HG03159 (cell line): ENCODE measurements at regions not wholly inside any gene's neighbourhood (a gene's known extent, or its start where the extent isn't known, plus 50 kb on each side); places are given as distances from the start of the nearest gene placed in this dataset.

Experiments
- ATAC-seq: cut with Tn5 transposase; IDR thresholded peaks from one replicate; pipeline ENCODE4 v1.9.1; 2021; ENCODE audit warnings: mild to moderate bottlenecking, moderate library complexity; ENCODE audit not compliant: unreplicated experiment

DNA sequence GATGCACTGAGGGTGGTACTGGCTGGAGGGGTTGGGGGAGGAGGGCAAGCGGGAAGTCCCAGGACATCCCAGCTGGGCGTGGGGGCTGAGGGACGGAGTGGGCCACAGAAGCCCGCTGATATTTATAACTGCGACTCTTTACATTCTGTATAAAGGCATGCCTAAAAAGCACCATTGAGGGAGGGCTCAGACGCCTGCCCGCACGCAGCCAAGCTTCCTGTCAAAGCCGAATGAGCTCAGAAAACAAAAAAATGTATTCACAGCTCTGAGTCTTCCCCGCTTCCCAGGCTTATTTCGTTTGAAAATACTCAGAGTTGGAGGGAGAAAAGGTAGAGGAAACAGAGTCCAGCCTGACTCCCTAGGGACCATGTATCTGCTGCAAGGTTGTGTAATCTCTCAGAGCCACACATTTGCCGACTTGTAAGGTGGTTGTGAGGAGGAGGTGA lies 170.1 kb upstream of the HAAO start:
- ATAC-seq, result no peak

DNA sequence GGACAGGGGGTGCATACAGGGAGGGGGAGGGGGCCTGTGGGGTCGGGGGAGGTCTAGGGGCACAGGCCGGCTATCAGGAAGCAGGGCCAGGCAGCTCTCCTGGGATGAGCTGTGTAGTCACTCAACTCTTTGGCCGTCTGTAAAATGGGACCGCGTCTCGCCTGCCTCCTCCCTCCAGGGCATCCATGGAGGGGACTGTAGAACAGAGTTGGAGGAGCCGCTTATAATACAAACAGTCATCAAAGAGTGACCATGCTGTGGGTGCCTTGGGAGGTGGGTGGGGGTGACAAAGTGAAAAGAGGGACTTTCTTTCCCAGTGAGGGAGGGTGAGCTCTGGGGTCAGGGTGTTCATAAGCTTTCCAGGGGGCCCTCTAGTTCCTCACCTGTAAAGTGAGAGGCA lies 169.6 kb upstream of the HAAO start:
- ATAC-seq, result no peak

DNA sequence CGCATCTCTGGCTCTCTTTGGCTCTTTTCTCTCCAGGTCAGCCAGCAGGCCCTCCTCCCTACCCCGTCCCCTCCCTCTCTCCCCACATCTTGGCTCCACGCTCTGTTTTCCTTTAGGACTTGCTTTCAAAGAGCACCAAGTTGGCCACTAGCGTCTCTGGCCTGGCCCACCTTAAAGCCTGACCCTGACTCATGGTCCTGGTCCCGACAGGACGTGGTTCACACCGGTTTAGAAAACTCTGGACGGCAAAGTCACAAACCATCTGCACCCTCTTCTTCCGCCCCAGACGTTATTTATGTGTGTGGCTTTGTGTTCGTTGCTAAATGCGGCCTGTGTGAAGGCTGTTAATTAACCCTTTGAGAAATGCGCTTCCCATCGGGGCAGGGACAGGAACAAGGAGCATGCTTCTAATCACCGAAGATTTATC lies 169.0 kb upstream of the HAAO start:
- ATAC-seq, result no peak

DNA sequence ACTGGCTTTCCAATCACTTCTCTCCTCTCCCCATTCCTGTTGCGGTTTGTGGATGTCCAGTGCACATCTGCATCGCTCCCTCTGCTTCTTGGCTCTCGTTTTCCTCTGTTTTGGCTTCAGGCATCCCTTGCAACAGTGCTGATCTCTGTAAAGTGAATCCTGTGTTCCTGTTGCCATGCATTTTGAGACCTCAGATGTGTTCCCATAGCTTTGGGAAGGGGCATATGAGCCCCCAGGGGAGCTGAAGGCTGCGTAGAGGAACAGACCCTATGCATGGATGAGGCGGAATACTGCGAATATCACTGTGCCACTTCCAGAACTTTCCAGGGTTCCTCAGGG lies 168.4 kb upstream of the HAAO start:
- ATAC-seq, result no peak

DNA sequence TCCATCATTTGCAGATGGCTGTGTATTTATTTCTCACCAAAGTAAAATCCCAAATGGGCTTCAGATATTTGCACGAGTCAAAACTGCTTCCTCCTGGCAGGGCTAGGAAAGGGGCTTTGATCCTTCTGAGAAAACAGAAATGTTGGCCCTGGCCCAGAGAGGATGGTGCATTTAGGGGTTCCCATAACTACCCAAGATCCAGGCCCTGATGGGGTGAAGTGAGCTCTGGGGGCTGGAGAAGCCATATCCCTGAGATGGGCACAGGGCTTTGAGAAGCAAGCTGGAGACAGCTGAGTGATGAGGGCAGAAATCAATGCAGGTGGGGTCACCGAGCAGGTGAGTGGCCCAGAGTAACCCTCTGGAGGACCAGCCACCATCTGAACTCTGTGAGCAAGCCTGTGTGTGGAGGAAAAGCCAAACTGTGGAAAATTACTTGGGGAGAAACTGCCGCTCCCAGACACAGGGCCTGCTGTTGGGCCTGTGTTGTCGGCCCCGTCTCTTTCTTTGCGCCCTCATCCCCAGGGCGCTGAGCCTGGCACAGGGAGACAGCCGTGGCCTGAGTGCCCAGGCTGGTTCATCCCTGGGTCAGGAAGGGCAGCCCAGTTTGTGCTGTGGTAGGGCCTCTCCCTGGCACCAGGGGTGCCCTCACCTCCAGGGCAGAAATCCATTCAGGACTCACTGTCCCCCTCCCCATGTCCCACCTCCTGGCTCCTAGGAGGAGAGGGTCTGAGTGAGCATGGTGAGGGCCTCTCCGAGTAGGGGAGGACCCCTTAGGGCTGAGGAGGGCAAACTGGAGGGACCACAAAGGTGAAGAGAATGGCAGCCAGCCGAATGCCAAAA lies 167.8 kb upstream of the HAAO start:
- ATAC-seq, result no peak

DNA sequence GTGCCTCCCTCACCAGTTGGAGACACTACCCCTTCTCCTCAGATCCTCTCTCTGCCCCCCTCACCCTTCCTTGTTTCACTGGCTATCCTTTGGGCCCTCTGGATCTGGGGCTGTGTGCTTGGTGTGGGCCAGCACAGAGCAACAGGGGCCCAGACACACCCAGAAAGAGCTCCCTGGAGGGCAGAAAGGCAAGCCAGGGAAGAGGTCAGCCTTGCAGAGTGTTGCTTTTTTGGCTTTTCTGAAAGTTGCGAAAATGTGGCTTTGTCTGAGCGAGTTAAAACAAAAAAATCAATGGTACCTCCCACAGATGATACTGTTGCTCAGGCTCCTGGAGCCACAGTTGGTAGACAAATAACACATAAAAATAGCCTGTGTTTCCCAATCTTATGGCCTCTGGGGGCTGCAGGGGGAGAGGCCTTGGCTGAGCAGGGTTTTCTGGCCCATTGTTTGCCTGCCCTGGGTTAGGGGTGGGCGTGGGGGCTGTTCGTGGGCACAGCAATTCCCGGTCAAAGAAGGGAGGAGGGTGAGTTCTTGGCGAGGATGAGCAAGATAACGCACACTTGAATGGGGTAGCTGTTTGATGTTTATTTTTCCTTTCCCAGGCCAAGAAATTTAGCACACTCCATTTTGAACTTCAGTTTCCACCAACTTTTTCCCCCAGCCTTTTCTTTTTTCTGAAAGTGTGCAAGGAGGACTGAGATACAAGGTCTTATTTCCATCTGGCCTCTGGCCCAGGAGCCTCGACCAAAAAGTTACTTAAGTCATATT lies 167.0 kb upstream of the HAAO start:
- ATAC-seq, result no peak

DNA sequence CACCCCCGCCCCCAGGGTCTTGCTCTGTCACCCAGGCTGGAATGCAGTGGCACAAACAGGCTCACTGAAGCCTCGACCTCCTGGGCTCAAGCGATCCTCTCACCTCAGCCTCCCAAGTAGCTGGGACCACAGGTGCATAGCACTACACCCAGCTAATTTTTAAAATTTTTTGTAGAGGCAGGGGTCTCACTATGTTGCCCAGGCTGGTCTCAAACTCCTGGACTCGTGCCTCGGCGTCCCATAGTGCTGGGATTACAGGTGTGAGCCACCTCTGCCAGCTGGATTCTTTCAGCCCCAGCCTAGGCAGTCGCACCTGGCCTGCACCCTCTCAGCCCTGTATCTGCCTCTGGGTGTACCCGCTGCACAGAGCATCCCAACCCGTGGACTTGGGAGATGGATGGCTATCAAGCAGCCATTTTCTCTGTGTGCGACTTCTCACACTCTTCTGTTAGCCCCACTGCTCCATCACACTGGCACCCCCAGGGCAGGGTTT lies 166.4 kb upstream of the HAAO start:
- ATAC-seq, result no peak

DNA sequence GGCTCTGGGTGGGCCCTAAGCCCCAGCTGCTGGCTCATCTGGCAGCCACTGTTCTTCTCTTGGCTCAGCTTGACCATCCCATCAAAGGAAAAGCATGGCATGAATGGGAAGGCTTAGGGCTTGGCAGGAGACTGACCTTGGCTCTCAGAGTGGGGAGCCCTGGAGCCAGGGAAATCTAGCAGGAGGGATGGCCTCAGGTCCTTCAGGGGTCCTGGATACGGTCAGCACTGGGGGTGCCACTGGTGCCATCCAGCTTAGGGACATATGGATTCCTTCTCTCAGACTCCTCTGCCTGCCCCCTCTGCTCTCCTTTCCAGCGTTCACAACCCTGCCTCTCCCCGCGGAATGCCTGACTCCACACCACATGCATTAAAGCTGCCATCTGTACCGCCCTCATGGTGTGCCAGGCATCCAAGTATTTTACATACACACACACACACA lies 165.5 kb upstream of the HAAO start:
- no peak for ATAC-seq

DNA sequence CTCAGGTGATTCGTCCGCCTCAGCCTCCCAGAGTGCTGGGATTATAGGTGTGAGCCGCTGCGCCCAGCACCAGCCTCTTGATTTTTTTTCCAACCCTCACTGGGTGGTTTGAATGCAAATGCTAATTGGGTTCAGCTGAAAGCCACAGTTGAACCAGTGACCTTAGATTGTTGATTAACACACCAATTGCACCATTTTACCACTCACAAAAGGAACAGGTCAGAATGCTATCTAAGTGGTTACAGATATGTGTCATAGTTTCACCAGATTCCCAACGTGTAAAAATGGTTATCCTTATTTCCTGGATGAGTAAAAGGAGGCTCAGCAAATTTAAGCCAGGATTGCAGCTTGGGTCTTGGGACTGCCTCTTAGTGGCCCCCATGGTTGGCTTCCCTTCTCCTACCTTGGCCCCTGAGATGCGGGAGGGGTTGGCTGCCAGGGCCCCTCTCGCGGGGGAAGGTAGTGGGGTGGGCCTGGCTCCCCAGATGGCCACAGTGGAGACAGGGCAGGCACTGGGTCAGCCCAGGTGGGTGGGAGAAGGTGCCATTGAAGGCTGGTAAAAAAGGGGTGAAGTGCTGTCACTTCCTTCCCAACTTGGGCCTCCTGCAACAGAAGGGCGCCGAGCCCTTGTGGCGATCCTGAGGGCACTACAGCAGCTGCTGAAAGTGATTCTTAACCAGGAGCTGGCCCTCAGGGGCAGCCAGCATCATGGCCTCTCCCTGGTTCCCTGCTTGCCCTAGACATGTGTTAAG lies 164.9 kb upstream of the HAAO start:
- no peak for ATAC-seq

DNA sequence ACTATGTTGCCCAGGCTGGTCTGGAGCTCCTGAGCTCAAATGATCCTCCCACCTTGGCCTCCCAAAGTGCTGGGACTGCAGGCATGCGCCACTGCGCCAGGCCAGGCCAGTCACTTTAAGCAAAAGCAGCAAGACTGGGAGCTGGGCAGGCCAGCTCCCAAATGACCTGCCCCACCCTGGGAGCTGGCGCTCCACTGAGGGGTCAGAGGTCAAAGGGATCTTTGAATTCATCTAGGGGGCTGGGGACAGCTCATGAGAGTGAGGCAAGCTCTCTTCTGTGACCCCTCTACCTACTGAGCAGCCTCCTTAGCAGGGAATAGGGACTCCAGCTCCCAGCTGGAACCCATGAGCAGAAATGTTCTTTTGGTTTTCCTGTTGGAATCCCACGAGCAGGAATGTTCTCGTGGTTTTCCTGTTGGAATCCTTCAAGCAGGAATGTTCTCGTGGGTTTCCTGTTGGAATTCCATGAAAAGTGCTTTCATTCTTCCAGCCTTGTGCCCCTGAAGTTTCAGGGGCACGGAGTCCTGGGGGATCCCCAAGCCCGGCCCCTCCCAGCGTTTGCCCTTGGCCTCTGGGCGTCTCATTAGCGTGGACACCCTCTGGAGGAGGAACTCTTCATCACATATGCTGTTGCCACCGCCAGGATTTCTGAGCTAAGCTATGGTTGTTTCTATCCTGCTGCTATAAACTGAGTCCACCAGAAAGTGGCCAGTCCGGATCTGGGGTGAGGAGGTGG lies 162.0 kb upstream of the HAAO start:
- ATAC-seq, result no peak

DNA sequence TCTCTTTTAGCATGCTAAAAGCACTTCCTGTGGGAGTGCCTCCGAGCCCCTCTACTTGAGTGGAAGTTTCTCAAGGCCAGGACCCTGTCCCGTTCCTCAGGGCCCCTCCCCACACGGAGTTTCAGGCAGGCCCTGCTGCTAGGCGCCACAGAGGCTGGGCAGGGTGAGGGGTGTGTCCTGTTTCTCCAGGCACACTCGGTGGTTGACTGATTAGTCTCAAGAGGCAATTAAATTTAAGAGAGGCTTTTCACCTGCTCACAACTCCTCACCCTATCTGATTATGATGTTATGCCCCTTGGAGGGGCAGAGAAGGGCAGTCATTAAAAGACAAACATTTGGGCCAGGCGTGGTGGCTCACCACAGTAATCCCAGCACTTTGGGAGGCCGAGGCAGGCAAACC lies 160.8 kb upstream of the HAAO start:
- no peak for ATAC-seq

DNA sequence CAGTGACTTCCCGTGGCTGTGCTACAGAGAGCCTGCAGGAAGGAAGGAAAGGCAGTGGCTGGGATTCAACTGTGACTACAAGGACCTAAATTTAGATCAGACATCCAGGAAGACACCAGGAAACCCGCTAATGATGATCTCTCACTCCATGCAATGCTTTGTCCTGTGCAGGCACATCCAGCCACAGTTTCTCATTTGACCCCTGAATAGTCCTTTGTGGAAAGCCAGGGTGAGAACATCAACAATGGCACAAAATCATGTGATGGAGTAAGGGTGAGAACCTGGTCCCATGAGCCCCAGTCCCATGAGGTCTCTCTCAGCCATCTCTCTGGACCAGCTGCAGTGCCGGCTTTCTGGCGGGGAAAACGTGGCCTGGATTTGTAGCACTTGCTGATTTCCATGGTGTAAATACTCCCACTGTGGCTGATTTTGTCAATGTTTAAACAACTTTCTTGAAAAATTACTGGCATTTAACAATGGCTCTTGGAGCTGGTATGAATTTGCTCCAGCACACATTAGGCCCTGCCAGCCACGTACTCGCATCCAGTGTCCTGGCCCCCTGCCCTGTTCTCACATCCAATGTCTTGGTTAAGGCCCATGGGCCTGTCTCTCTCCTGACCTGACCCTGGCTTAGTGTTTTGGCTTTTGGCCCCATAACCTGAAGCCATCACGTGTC lies 159.0 kb upstream of the HAAO start:
- ATAC-seq, result no peak

DNA sequence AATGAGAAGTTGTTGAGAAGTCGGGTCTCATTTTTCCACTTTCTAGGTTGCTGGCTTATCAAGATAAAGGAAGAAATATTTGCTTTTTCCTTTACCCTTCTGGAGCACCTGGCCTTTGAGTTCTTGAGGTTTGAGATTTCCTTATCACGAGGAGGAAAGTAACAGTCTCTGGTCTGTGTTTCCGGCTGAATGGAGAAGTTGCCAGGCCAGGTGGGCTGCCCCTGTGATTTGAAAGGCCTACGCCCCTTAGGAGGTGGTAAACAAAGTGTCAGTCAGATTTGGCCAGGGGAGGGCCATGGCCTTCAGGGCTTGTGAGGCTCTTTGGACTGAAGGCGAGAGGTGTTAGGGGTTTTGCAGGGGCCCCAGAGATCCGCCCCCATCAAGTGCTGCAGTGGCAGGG lies 156.7 kb upstream of the HAAO start:
- ATAC-seq, result no peak

DNA sequence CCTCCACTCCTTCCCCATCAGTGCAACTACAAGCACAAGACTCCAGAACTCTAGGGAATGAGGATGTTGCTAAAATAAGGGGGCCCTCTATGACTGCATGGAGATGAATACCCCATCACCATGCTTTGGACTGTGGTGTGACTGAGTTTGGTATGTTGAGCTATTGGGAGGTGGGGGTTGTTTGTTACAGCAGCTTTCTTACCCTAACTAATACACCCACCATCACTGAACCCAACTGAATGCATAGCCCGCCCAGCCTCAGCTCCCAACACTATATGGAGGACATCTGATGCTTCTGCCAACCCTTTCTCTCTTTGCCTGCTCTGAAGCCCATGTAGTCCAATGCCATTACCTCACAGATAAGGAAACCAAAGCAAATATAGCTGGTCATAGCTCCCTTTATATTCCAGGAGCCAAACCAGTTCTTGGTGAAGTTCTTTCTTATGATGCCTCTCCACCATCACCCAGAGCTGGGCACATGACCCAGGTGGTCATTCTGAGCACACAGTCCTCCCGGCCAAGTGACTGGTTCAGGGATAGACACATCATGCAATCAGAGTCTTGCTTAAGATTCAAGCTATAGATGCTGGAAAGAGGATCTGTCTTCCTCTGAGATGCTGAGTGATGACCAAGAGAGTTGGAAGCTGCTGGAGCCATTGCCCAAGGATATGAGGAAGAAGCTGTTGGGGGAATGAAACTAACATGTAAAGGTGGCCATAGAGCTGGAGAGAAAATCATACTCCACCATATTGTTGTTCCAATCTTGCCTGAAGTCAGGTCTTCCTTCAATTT lies 155.6 kb upstream of the HAAO start:
- ATAC-seq, result no peak

DNA sequence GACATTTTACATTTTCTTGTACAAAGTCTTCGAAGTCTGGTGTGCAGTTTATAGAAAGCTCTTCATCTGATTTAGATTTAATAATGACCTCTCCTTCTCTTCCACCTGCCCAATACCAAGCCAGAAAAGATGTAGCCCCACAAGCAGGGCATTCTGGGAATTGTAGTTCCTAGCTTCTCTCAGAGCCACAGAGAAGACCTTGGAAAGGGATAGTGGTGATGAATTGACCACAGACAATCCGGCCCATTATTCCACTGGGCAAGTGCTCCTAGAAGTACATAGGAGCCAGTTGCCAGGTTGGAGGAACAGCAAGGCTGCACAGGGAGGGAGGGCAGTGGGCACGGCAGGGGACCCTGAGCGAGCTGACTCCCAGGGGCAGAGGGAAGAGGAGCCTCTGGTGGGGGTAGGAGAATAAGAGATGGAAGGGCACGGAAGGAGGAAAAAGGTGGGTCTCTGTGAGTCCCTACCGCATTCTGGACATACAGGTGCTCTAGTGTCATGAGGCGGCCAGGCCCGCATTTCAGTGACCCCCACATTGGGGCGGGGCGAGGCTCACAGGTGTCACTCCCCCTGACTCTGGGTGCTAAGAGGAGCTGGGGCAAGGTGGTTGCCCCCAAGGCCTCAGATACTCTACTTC lies 152.5 kb upstream of the HAAO start:
- no peak for ATAC-seq

DNA sequence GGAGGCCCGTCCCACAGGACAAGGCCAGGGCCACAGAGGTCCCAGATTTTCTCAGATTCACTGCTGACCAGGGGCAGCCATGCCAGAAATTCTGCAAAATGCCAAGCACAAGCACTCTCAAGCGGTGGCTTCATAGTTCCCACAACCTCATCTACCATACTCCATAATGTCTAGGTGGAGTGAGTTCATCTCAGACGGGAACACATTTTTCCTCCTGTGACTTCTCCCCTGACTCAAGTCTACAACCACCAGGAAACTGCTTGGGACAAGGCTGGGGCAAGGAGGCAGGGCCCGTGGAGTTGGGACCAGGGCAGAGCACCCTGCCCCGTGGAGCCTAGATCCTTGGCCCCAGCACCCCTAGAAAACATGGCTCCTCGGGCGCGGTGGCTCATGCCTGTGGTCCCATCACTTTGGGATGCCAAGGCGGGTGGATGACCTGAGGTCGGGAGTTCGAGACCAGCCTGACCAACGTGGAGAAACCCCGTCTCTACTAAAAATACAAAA lies 150.7 kb upstream of the HAAO start:
- no peak for ATAC-seq

DNA sequence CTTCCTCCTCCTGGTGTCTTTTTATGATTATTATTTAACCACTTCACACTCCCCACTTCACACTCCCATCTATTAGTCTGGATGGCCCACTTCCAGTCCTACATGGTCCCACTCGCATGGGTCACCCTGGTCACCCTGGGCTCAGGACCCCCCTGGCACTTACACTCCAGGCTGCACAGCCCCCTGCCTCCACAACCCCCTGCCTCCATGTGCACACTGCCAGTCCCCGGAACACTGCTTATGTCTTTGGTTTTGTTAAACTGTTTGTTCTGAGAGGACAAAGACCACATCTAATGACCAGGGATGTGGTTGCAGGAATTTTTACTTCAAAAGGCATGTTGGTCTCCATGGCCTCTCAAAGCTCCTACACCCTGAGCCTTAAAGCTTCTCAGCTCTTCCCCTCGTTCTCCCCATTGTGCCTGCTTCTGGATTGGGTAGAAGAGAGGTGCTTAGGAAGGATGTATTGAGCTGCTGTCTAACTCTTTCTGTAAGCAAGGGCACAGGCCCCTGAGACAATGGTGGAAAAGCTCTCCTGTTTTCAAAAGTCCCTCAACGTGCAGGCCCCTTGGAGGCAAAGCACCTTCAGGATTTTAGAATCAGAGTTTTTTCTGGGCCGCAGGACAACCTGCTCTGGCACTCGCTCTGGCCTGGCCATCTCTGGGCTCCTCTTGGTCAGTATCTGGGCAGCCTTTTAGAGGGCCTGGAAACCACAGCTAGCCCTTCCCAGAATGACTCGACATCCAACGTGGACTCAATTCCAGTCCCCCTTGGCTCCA lies 150.0 kb upstream of the HAAO start:
- ATAC-seq, result no peak

DNA sequence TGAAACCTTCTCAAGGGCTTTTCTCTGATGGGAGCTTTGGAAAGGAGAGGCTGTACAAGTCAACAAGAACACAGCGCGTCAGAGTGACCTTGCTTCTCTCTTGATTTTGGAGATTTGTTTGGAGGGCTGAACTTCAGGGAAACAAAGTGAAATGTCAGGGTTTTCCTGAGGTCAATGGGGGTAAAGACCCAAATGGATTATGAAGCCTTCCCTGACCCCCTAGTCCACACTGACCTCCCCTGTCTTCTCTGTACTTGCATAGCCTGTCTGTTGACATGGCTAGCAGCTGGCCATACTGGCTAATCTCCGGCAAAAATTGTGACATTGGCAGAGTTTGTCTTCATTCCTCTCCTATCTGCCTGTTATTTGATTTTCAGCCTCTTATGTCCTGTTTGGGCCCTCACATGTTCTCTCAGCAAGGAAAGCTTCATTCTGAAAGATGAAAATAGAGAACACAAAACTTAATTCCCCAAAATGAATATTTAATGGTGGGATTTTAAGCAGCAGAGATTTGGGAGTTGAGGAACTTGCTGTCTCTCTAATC lies 149.3 kb upstream of the HAAO start:
- ATAC-seq, result no peak
